HEK293T (cell line): ENCODE measurements at regions not wholly inside any gene's neighbourhood (a gene's known extent, or its start where the extent isn't known, plus 50 kb on each side); places are given as distances from the start of the nearest gene placed in this dataset.

Experiments used
- BHLHE40 ChIP-seq: fragments of 450-650 bp; IDR thresholded peaks from 2 replicates; pipeline ENCODE4 v1.6.1; 2016; ENCODE audit warnings: mild to moderate bottlenecking, moderate library complexity, borderline replicate concordance
- SP1 ChIP-seq: fragments of 450-650 bp; IDR thresholded peaks from 2 replicates; pipeline ENCODE4 v1.6.1; 2017

GRCh38 chr2:5824126-5824525 lies 131.9 kb downstream of the SOX11 start:
- TF ChIP-seq BHLHE40 (no peak), SP1 (no peak)
